Neural progenitor cell (in vitro differentiated cells): ENCODE measurements at regions not wholly inside any gene's neighbourhood (a gene's known extent, or its start where the extent isn't known, plus 50 kb on each side); places are given as distances from the start of the nearest gene placed in this dataset.

Experiments used
- DNase-seq: peaks from one replicate; pipeline ENCODE4 v3.0.0-alpha.2; 2016; ENCODE audit warnings: low spot score
- H2AFZ ChIP-seq: fragments of 200-600 bp; sonication (generic); replicated peaks from 2 replicates; pipeline ENCODE4 v1.6.1; 2016; ENCODE audit warnings: antibody characterized with exemption
- H3F3A ChIP-seq: fragments of 200-600 bp; sonication (generic); 2 replicates; pipeline ENCODE4 v1.6.1; 2016; ENCODE audit warnings: antibody characterized with exemption, low read depth
- H3K27ac ChIP-seq: fragments of 200-600 bp; sonication (generic); 2 replicates; pipeline ENCODE4 v1.5.1; 2016; ENCODE audit warnings: mild to moderate bottlenecking
- H3K27me3 ChIP-seq: fragments of 200-600 bp; sonication (generic); 2 replicates; pipeline ENCODE4 v1.6.1; 2016; ENCODE audit warnings: mild to moderate bottlenecking, moderate library complexity
- H3K36me3 ChIP-seq: fragments of 200-600 bp; sonication (generic); 2 replicates; pipeline ENCODE4 v1.5.1; 2016
- H3K4me1 ChIP-seq: fragments of 200-600 bp; sonication (generic); 2 replicates; pipeline ENCODE4 v1.6.1; 2016; ENCODE audit warnings: mixed run types
- H3K4me2 ChIP-seq: fragments of 200-600 bp; sonication (generic); 2 replicates; pipeline ENCODE4 v1.6.1; 2016
- H3K4me3 ChIP-seq: fragments of 200-600 bp; sonication (generic); 2 replicates; pipeline ENCODE4 v1.5.1; 2016
- H3K79me2 ChIP-seq: fragments of 200-600 bp; sonication (generic); 2 replicates; pipeline ENCODE4 v1.6.1; 2016; ENCODE audit warnings: low read depth
- H3K9ac ChIP-seq: fragments of 200-600 bp; sonication (generic); 2 replicates; pipeline ENCODE4 v1.6.1; 2016
- H3K9me3 ChIP-seq: fragments of 200-600 bp; sonication (generic); 2 replicates; pipeline ENCODE4 v1.5.1; 2016; ENCODE audit warnings: low read depth
- H4K20me1 ChIP-seq: fragments of 200-600 bp; sonication (generic); 2 replicates; pipeline ENCODE4 v1.6.1; 2016; ENCODE audit warnings: low read depth
- H3K27ac Mint-ChIP-seq: 3 replicates; pipeline ENCODE4 v1.8.0; 2021; ENCODE audit warnings: mixed read lengths
- H3K27me3 Mint-ChIP-seq: 2 replicates; pipeline ENCODE4 v1.8.0; 2022; ENCODE audit warnings: low read depth, mild to moderate bottlenecking, inconsistent platforms, moderate library complexity, mixed read lengths; ENCODE audit not compliant: insufficient read depth
- H3K36me3 Mint-ChIP-seq: 3 replicates; pipeline ENCODE4 v1.8.0; 2021; ENCODE audit warnings: mixed read lengths
- H3K4me1 Mint-ChIP-seq: 3 replicates; pipeline ENCODE4 v1.8.0; 2021; ENCODE audit warnings: mixed read lengths
- H3K4me3 Mint-ChIP-seq: 3 replicates; pipeline ENCODE4 v1.8.0; 2021; ENCODE audit warnings: mild to moderate bottlenecking, moderate library complexity, mixed read lengths
- H3K9me3 Mint-ChIP-seq: 3 replicates; pipeline ENCODE4 v1.8.0; 2020; ENCODE audit warnings: mixed read lengths
- CTCF ChIP-seq: fragments of 200-600 bp; sonication (generic); IDR thresholded peaks from 2 replicates; pipeline ENCODE4 v1.5.1; 2017; ENCODE audit warnings: antibody characterized with exemption, mild to moderate bottlenecking
- EZH2 ChIP-seq: fragments of 200-600 bp; sonication (generic); IDR thresholded peaks from 2 replicates; pipeline ENCODE4 v1.6.1; 2017; ENCODE audit warnings: antibody characterized with exemption, mild to moderate bottlenecking, moderate library complexity
- EZH2phosphoT487 ChIP-seq: fragments of 200-600 bp; sonication (generic); IDR thresholded peaks from 2 replicates; pipeline ENCODE4 v1.6.1; 2017; ENCODE audit warnings: antibody characterized with exemption

- H3K36me3 Mint-ChIP-seq = no peaks in the 10 kb centered on the region
- H3K27me3 Mint-ChIP-seq = no peaks in the 10 kb centered on the region
- H3K4me1 Mint-ChIP-seq = no peaks in the 10 kb centered on the region
- H3K4me3 ChIP-seq = no peak overlapping the region
- no peaks in the 10 kb centered on the region for H3K9me3 Mint-ChIP-seq
- TF ChIP-seq EZH2 = no peak
- no peak for TF ChIP-seq CTCF
- TF ChIP-seq EZH2phosphoT487 = no peak
- H3K27ac ChIP-seq = no peak overlapping the region
- H3K27ac Mint-ChIP-seq = no peak overlapping the region
- no peak overlapping the region for H3K9ac ChIP-seq
- no peaks in the 10 kb centered on the region for H3F3A ChIP-seq
- no peaks in the 10 kb centered on the region for H3K4me1 ChIP-seq
- H4K20me1 ChIP-seq = no peaks in the 10 kb centered on the region
- no peak for DNase-seq
- H2AFZ ChIP-seq = no peak overlapping the region
- H3K79me2 ChIP-seq = no peaks in the 10 kb centered on the region
- no peaks in the 10 kb centered on the region for H3K9me3 ChIP-seq
- H3K36me3 ChIP-seq = no peaks in the 10 kb centered on the region
- no peak overlapping the region for H3K4me2 ChIP-seq
- no peak overlapping the region for H3K4me3 Mint-ChIP-seq
- no peaks in the 10 kb centered on the region for H3K27me3 ChIP-seq
Measured at GRCh38 chr4:127155555-127155954, 477.2 kb upstream of the INTU start.

GRCh38 chr4:127162741-127163140 lies 470.0 kb upstream of the INTU start:
- Histone ChIP-seq H3K4me1 (no peaks in the 10 kb centered on the region), H3K27me3 (no peaks in the 10 kb centered on the region), H3K9ac (no peak overlapping the region), H3K4me2 (no peak overlapping the region), H3K36me3 (no peaks in the 10 kb centered on the region), H2AFZ (no peak overlapping the region), H3K27ac (no peak overlapping the region), H3K4me3 (no peak overlapping the region), H3K79me2 (no peaks in the 10 kb centered on the region), H3K9me3 (no peaks in the 10 kb centered on the region), H4K20me1 (no peaks in the 10 kb centered on the region), H3F3A (no peaks in the 10 kb centered on the region)
- TF ChIP-seq EZH2 (no peak), CTCF (no peak), EZH2phosphoT487 (no peak)
- peaks cover 4% of the 10 kb centered on the region for H3K9me3 Mint-ChIP-seq
- H3K4me1 Mint-ChIP-seq = no peaks in the 10 kb centered on the region
- H3K27me3 Mint-ChIP-seq = no peaks in the 10 kb centered on the region
- H3K4me3 Mint-ChIP-seq = no peak overlapping the region
- no peak for DNase-seq
- no peak overlapping the region for H3K27ac Mint-ChIP-seq
- H3K36me3 Mint-ChIP-seq = no peaks in the 10 kb centered on the region

- Histone ChIP-seq H3K79me2 (no peaks in the 10 kb centered on the region), H3K36me3 (no peaks in the 10 kb centered on the region), H3K27me3 (no peaks in the 10 kb centered on the region), H3K27ac (no peak overlapping the region), H3K9me3 (no peaks in the 10 kb centered on the region), H3K4me2 (no peak overlapping the region), H3K4me3 (no peak overlapping the region), H2AFZ (no peak overlapping the region), H3F3A (no peaks in the 10 kb centered on the region), H3K4me1 (no peaks in the 10 kb centered on the region), H3K9ac (no peak overlapping the region), H4K20me1 (no peaks in the 10 kb centered on the region)
- no peak for TF ChIP-seq EZH2
- TF ChIP-seq EZH2phosphoT487 = no peak
- TF ChIP-seq CTCF = no peak
- H3K9me3 Mint-ChIP-seq = peaks cover 1% of the 10 kb centered on the region
- H3K4me1 Mint-ChIP-seq = no peaks in the 10 kb centered on the region
- no peak overlapping the region for H3K27ac Mint-ChIP-seq
- H3K4me3 Mint-ChIP-seq = no peak overlapping the region
- no peaks in the 10 kb centered on the region for H3K27me3 Mint-ChIP-seq
- H3K36me3 Mint-ChIP-seq = no peaks in the 10 kb centered on the region
- no peak for DNase-seq
Measured at GRCh38 chr4:127165971-127166370, 466.8 kb upstream of the INTU start.

- Histone ChIP-seq H4K20me1 (no peaks in the 10 kb centered on the region), H3K79me2 (no peaks in the 10 kb centered on the region), H3K27ac (no peak overlapping the region), H3K9ac (no peak overlapping the region), H3K9me3 (no peaks in the 10 kb centered on the region), H3K27me3 (no peaks in the 10 kb centered on the region), H3K4me2 (no peak overlapping the region), H3K36me3 (no peaks in the 10 kb centered on the region), H3K4me1 (no peaks in the 10 kb centered on the region), H2AFZ (no peak overlapping the region), H3F3A (no peaks in the 10 kb centered on the region), H3K4me3 (no peak overlapping the region)
- Mint-ChIP-seq H3K36me3 (no peaks in the 10 kb centered on the region), H3K27me3 (no peaks in the 10 kb centered on the region), H3K9me3 (no peaks in the 10 kb centered on the region), H3K27ac (no peak overlapping the region), H3K4me3 (no peak overlapping the region), H3K4me1 (peaks cover 4% of the 10 kb centered on the region)
- no peak for DNase-seq
- TF ChIP-seq EZH2phosphoT487 = no peak
- no peak for TF ChIP-seq EZH2
- no peak for TF ChIP-seq CTCF
Measured at GRCh38 chr4:127174201-127174600, 458.6 kb upstream of the INTU start.
